Endothelial cell of umbilical vein (primary cell): ENCODE measurements at regions not wholly inside any gene's neighbourhood (a gene's known extent, or its start where the extent isn't known, plus 50 kb on each side); places are given as distances from the start of the nearest gene placed in this dataset.

ENCODE experiments used
- BruUV-seq: library from RNA; stranded (reverse); fragments of 400-500 nt; replicated peaks from 2 replicates; lab custom pipeline; 2021; lab: Mats Ljungman, UMichigan
- CTCF ChIA-PET: fragments of 300-600, 350-600 bp; sonication (Branson Sonifier 250); formaldehyde crosslinking; loops from one replicate; lab custom pipeline; 2021; ENCODE audit warnings: antibody characterized with exemption, inconsistent platforms; lab: Charles Lee
- POLR2A ChIA-PET: fragments of 300-600, 350-600 bp; sonication (Branson Sonifier 250); formaldehyde crosslinking; loops from one replicate; lab custom pipeline; 2021; ENCODE audit warnings: antibody characterized with exemption, inconsistent platforms; lab: Charles Lee
- DNase-seq: peaks from one replicate; pipeline ENCODE4 v3.0.0-alpha.2; 2011; ENCODE audit warnings: low read depth, low spot score
- FAIRE-seq: peaks from 2 replicates; lab custom pipeline; 2011; peaks lifted over from hg19 to GRCh38; lab: Jason Lieb, UNC
- H2AFZ ChIP-seq: 2 replicates; pipeline ENCODE4 v1.6.0; 2012; ENCODE audit warnings: low read depth, low read length, control low read depth, inconsistent platforms
- H3K27ac ChIP-seq: 2 replicates; pipeline ENCODE4 v1.5.1; 2011; ENCODE audit warnings: low read depth, mild to moderate bottlenecking, control low read depth, low read length, moderate library complexity; ENCODE audit not compliant: insufficient read depth
- H3K27me3 ChIP-seq, 2 experiments: 2 replicates each; pipeline versions ENCODE4 v1.6.0 to v1.6.1; 2011; ENCODE audit warnings: low read length in 2 of 2, mixed read lengths in 1 of 2; ENCODE audit not compliant: control insufficient read depth in 2 of 2, insufficient read depth in 2 of 2
- H3K36me3 ChIP-seq, 2 experiments: 2 replicates in 1 of 2; 3 replicates in 1 of 2; pipeline ENCODE4 v1.5.1; 2011; ENCODE audit warnings: low read length in 2 of 2, mild to moderate bottlenecking in 1 of 2, moderate library complexity in 1 of 2; ENCODE audit not compliant: control insufficient read depth in 2 of 2, insufficient read depth in 2 of 2; ENCODE audit errors: extremely low read depth in 1 of 2
- H3K4me1 ChIP-seq: 3 replicates; pipeline ENCODE4 v1.5.1; 2011; ENCODE audit warnings: mild to moderate bottlenecking, low read length; ENCODE audit not compliant: control insufficient read depth, insufficient read depth; ENCODE audit errors: extremely low read depth
- H3K4me2 ChIP-seq: 2 replicates; pipeline ENCODE4 v1.6.1; 2011; ENCODE audit warnings: low read length, control low read depth, mixed read lengths; ENCODE audit not compliant: insufficient read depth
- H3K4me3 ChIP-seq, 3 experiments: fragments of 200-600 bp in 1 of 3; sonication (generic), shearing (Covaris generic) in 1 of 3; replicated peaks in 1 of 3; 2 replicates each; pipeline ENCODE4 v1.5.1; 2011 to 2016; ENCODE audit warnings: control low read depth in 3 of 3, low read length in 3 of 3, mild to moderate bottlenecking in 2 of 3, inconsistent platforms in 1 of 3, low read depth in 1 of 3, moderate library complexity in 1 of 3; ENCODE audit not compliant: insufficient read depth in 1 of 3
- H3K79me2 ChIP-seq: 2 replicates; pipeline ENCODE4 v1.6.0; 2012; ENCODE audit warnings: low read length, inconsistent platforms; ENCODE audit not compliant: control insufficient read depth, insufficient read depth
- H3K9ac ChIP-seq: replicated peaks from 2 replicates; pipeline ENCODE3; 2011; ENCODE audit warnings: low read length, control low read depth; ENCODE audit not compliant: insufficient read depth; ENCODE audit errors: extremely low read depth
- H3K9me1 ChIP-seq: replicated peaks from 3 replicates; pipeline ENCODE4 v1.6.0; 2011; ENCODE audit warnings: mild to moderate bottlenecking, low read length; ENCODE audit not compliant: control insufficient read depth, insufficient read depth; ENCODE audit errors: extremely low read depth
- H3K9me3 ChIP-seq: replicated peaks from 2 replicates; pipeline ENCODE4 v1.5.1; 2012; ENCODE audit warnings: low read length, inconsistent platforms; ENCODE audit not compliant: control insufficient read depth, insufficient read depth
- H4K20me1 ChIP-seq: replicated peaks from 2 replicates; pipeline ENCODE3; 2011; ENCODE audit warnings: mild to moderate bottlenecking, low read length; ENCODE audit not compliant: control insufficient read depth, insufficient read depth; ENCODE audit errors: extremely low read depth
- EZH2 ChIP-seq: IDR thresholded peaks from 2 replicates; pipeline ENCODE4 v1.6.1; 2012; ENCODE audit warnings: borderline replicate concordance, low read depth, mild to moderate bottlenecking, moderate library complexity, low read length, inconsistent platforms; ENCODE audit not compliant: severe bottlenecking
- FOS ChIP-seq: IDR thresholded peaks from 2 replicates; pipeline ENCODE4 v1.6.1; 2011; ENCODE audit warnings: mild to moderate bottlenecking, low read length, moderate library complexity, borderline replicate concordance; ENCODE audit not compliant: insufficient read depth
- GATA2 ChIP-seq: IDR thresholded peaks from 2 replicates; pipeline ENCODE4 v1.7.0; 2011; ENCODE audit warnings: low read depth, mild to moderate bottlenecking, moderate library complexity, mixed read lengths, low read length; ENCODE audit not compliant: insufficient read length, insufficient read depth
- JUN ChIP-seq: IDR thresholded peaks from 2 replicates; pipeline ENCODE4 v1.6.1; 2011; ENCODE audit warnings: borderline replicate concordance, low read depth; ENCODE audit not compliant: insufficient read length, insufficient read depth
- MYC ChIP-seq: IDR thresholded peaks from one replicate; pipeline ENCODE4 v1.6.1; 2011; ENCODE audit warnings: mild to moderate bottlenecking, low read depth, low read length
- POLR2A ChIP-seq: IDR thresholded peaks from 2 replicates; pipeline ENCODE4 v1.6.1; 2012; ENCODE audit warnings: low read depth, mild to moderate bottlenecking, control low read depth, low read length
- POLR2AphosphoS5 ChIP-seq: IDR thresholded peaks from 2 replicates; pipeline ENCODE4 v1.6.1; 2012; ENCODE audit warnings: low read depth, mild to moderate bottlenecking, control low read depth, low read length, moderate library complexity; ENCODE audit not compliant: insufficient read depth
- dilution Hi-C: fragments of 300-500 bp; cut with MboI; formaldehyde crosslinking; loops from one replicate; pipeline ENCODE4 v1.15.0; 2019; ENCODE audit warnings: low sequenced_read_pairs; ENCODE audit not compliant: extremely low pct_ligation_motif_present
- intact Hi-C: fragments of 100-400 bp; cut with micrococcal nuclease; formaldehyde crosslinking; loops from one replicate; pipeline ENCODE4 v1.10.0; 2022
- TF ChIP-seq, protein P1 (sequence below), 2 donors: IDR thresholded peaks; 1 replicate in 1 of 2; 2 replicates in 1 of 2; pipeline ENCODE4 v1.5.1; 2011; ENCODE audit warnings: low read length in 2 of 2, mild to moderate bottlenecking in 2 of 2, moderate library complexity in 2 of 2, control low read depth in 1 of 2, inconsistent platforms in 1 of 2, low read depth in 1 of 2; ENCODE audit not compliant: insufficient read depth in 1 of 2; ENCODE audit errors: extremely low read depth in 1 of 2
- TF ChIP-seq, protein P2 (sequence below): IDR thresholded peaks from 2 replicates; pipeline ENCODE4 v1.6.1; 2011; ENCODE audit not compliant: insufficient read depth, insufficient read length

DNA sequence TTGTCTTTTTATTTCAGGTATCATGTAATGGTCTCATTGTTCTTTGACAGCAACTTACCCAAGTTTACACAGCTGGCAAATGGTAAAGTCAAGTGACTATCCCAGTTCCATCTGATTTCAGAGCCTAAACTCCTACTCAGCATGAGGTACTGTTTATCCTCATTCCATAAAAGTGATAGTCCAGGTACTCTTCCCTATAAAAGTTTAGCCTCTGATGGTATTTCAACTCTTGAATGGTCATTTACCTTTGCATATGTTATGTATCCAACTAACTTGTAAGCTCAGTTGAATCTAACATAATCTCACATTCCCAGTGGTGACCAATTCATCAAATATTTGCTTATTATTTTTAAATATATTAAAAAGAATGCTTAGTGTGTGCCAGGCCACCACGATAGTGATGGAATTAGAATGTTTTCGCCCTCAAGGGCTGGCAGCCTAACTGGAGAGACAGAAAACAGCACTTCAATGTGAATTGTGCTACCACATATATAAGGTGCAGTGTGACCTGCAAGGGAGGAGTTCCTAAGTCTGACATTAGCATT lies 307.1 kb downstream of the CTH start:
- Histone ChIP-seq H3K4me3 (no peak overlapping the region), H3K9ac (no peak overlapping the region), H3K79me2 (no peaks in the 10 kb centered on the region), H4K20me1 (no peaks in the 10 kb centered on the region), H3K9me3 (no peaks in the 10 kb centered on the region), H3K27ac (no peak overlapping the region), H3K27me3 (no peaks in the 10 kb centered on the region), H3K4me2 (no peak overlapping the region), H2AFZ (no peak overlapping the region), H3K36me3 (no peaks in the 10 kb centered on the region), H3K9me1 (no peaks in the 10 kb centered on the region), H3K4me1 (no peaks in the 10 kb centered on the region)
- dilution Hi-C loops (no loop called here), intact Hi-C loops (no loop called here)
- FAIRE-seq (no peak), DNase-seq (no peak)
- CTCF ChIA-PET = no interaction called here
- TF ChIP-seq JUN (no peak), MYC (no peak), FOS (no peak), EZH2 (no peak), POLR2A (no peak), POLR2AphosphoS5 (no peak), GATA2 (no peak)
- TF ChIP-seq, protein P1, sequence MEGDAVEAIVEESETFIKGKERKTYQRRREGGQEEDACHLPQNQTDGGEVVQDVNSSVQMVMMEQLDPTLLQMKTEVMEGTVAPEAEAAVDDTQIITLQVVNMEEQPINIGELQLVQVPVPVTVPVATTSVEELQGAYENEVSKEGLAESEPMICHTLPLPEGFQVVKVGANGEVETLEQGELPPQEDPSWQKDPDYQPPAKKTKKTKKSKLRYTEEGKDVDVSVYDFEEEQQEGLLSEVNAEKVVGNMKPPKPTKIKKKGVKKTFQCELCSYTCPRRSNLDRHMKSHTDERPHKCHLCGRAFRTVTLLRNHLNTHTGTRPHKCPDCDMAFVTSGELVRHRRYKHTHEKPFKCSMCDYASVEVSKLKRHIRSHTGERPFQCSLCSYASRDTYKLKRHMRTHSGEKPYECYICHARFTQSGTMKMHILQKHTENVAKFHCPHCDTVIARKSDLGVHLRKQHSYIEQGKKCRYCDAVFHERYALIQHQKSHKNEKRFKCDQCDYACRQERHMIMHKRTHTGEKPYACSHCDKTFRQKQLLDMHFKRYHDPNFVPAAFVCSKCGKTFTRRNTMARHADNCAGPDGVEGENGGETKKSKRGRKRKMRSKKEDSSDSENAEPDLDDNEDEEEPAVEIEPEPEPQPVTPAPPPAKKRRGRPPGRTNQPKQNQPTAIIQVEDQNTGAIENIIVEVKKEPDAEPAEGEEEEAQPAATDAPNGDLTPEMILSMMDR (IDR thresholded peaks at IDR 0.05; ENCODE audit: extremely low read depth in 1 of 2, insufficient read depth in 1 of 2, low read depth in 1 of 2, low read length in 2 of 2) = no peak
- TF ChIP-seq, protein P2, sequence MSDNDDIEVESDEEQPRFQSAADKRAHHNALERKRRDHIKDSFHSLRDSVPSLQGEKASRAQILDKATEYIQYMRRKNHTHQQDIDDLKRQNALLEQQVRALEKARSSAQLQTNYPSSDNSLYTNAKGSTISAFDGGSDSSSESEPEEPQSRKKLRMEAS = no peak
- no TSS peak for BruUV-seq
- POLR2A ChIA-PET = no interaction called here
